Superior temporal gyrus (tissue), 1 donor: ENCODE measurements at regions not wholly inside any gene's neighbourhood (a gene's known extent, or its start where the extent isn't known, plus 50 kb on each side); places are given as distances from the start of the nearest gene placed in this dataset.
"Not testable (repeated sequence)": the region's sequence is repeated elsewhere in the genome, so short reads cannot be mapped to it uniquely, and the experiment has no call there.

Experiments used
- DNase-seq: peaks from one replicate; pipeline ENCODE4 v3.0.0-alpha.2; 2016; ENCODE audit errors: extremely low spot score

DNA sequence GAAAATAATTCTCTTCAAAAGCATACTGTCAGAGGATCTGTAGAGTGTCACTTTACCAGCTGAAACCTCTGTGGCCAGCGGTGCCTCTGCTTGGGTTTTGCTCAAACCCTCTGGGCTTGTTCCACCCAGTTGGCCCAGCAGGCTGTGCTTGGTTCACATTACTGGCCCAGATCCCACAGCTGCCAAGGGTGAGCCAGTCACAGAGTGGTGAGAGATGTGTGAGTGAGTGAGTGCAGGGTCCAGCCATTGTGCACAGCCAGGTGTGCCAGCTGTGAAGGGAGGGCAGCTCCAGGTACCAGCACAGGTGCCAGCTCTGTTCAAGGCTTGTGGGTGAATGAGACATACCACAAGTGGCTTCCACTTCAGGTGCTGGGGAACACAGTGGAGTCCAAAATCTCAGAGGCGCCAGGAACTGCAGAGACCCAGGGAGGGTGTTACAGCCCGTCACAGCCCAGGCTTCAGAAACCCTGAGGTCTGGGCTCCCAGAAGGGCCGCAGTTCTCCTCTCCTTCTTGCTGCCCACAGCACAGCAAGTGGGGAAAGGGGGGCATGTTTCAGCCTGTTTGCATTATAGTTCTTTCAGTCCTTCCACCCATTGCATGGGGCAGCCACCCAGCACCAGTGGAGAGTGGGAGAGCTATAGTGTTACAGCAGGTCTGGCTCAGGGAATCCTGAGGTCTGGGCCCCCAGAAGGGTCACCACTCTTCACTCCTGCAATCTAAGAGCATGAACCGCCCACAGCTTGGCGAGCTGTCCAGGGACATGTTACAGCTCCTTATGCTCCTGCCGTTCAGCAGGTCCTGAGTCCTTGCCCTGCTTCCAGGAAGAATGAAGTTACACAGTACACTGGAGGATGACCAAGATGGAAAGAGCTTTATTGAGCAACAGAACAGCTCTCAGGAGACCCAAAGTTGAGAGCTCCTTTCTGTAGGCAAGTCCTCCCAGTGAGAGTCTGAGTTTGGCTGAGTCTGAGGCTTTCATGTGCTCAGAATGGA lies 931.7 kb upstream of the SORCS1 start:
- no peak for DNase-seq

DNA sequence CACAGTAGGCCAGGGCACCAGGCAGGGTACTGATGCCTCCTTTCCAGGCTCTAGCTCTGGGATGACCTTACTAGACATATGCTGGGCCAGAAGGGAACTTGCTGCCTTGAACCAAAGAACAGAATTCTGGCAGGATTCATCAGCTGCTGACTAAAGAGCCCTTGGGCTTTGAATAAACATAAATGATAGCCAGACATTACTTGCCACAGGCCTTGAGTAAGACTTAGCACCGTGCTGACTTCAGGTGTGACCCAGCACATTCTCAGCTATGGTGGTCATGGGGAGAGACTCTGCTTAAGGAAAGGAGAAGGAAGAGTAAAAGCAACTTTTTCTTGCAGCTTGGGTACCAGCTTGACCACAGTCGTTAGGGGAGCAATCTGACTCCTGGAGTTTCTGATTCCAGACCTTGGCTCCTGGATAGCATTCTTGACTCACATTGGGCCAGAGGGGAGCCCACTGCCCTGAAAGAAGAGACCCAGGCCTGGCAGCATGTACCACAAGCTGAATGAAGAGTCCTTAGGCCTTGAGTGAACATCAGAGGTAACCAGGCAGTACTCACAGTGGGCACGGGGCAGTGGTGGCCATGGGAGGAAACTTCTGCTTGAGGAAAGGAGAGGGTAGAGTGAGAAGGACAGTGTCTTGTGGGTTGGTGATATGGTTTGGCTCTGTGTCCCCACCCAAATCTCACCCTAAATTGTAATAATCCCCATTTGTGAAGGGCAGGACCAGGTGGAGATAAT lies 926.1 kb upstream of the SORCS1 start:
- no peak for DNase-seq

DNA sequence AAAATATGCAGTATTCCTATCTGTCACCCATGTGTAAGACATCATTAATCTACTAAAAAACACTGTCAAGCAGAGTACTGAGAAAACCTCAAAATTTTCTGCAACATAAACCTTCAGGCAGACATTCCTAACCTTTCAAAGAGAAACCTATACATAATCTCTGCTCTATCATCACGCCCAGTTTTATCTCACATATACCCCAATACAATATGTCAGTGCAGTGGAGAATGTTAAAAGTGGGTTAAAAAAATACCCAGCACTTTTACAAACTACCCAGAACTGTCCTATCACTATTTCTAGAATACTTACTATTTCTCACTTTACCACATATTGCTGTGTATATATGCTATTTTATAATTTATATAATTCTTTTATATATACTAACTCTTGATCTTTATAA lies 922.0 kb upstream of the SORCS1 start:
- DNase-seq: no peak

DNA sequence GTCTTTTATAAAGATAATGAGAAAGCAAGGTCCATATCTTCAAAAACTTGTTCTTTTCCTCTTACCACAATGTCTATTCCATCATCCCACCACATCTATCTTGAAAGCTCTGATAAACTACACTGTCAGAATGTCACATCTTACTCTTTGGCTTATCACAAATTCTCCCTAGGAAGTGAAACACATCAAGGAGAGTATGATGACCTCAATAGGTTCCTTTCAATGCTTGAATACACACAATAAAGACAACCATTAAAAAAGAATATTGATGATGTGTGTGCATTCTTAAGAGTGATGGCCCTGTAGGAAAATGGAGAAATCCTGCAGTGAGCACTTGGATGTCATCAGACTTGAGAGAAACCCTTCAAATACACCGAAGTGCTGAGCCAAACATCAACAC lies 918.1 kb upstream of the SORCS1 start:
- no peak for DNase-seq

DNA sequence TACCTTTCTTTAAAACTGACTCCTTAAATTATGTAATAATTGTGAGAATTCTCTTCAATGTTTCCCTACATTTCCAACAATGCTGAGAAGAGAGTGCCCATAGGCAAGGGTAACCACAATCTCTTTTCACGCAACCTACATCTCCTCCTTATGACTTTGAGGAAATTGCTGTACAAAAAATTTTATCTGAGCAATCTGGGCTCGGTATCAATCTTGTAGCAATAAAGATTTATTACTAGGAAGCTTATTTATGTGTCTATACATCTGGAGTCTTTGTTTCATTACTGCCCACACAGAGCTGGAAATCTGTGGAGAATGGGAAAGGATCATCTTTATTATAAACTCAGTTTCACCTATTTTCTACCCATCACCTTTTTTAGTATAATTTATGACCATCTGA lies 913.8 kb upstream of the SORCS1 start:
- no peak for DNase-seq

DNA sequence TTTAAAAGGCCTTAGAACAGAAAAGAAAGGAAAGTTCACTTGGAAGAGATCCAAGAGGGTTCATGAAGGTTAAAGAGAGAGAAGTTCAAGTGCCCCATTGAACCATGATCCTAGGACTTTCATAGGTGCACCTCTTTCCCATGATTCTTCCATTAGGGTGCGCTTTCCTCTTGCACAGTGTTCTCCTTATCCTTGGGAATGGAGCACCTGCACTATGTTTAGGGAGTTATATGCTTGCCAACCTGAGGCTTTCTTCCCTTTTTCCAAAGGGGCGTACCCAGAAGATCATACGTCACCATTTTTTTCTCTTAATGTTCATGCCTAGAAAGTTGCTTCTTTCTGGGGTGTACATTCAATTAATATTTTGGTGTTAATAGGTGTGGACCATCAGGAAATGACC lies 908.0 kb upstream of the SORCS1 start:
- no peak for DNase-seq

DNA sequence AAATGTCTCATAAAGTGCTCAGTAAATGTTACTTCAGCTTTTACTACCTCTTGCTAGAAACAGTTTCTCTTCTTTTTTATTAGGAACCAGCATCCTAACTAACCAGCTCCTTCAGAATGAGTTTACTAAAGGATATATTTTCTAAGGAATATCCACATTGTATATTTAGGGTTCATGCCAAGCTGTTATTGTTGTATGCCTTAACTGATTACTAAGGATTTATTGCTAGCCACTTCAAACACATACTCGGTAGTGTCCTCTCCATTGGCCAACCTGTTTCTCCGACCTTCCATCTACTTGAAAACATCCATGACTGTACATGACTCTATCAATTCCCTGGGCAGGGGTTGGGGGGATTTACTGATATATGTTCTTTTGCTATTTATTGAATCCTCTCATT lies 906.3 kb upstream of the SORCS1 start:
- DNase-seq: no peak

DNA sequence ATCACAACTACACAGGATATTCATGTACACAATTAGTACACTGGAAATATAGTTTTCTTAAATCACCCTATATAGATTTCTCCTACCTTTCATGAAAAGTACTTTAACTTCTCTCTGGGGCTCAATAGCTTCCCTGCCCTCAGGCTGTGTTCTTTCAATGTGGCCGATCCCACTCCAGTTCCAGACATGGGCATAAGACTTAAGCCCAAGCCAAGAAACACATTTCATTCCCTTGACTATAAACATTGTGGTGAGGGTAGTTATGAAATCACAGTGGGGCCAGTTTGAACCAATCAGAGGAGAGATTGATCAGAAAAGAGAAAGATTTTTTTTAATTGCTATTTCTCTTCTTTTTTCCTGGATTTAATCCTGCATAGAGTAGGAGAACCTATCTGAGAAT lies 904.6 kb upstream of the SORCS1 start:
- no peak for DNase-seq

DNA sequence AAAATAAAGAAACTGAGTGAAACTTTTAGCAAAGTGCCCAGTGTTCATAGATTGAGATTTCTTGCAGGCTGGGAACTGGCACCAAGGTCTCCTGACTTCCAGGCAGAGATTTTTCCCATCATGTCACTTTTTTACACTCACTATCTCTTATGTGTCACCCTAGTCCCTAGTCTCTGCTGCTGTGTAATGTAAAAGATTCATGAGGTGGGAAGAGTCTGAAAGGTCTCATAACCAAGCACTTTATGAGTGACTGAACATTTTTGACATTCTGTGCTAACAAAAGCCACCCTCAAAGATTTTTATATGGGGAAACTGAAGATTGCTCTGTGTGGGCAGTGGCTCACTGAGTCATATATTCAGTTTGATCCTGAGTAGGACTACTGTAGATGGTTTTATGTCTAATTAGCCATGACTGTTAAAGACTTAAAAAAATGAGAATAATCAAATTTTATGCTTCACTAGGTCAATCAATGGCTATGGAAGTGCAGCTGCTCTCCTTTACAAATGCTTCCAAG lies 900.3 kb upstream of the SORCS1 start:
- no peak for DNase-seq

DNA sequence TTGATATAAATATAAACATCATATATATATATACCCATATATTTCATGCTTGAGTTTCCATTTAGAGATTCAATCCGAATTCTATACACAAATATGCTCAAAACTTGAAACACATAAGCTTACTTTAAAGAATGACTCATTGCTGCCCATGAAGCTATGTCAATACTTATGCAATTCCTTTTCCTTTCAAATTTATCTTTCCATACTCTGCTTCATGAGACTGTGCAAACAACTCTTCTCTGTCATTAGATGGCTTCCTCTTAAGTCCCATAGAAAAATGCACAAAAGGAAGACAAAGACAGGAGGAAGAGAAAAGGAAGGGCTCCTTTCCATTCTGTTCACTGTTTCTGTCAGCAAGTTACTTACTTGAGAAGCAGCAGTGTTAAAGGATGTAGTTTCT lies 895.7 kb upstream of the SORCS1 start:
- DNase-seq: no peak

DNA sequence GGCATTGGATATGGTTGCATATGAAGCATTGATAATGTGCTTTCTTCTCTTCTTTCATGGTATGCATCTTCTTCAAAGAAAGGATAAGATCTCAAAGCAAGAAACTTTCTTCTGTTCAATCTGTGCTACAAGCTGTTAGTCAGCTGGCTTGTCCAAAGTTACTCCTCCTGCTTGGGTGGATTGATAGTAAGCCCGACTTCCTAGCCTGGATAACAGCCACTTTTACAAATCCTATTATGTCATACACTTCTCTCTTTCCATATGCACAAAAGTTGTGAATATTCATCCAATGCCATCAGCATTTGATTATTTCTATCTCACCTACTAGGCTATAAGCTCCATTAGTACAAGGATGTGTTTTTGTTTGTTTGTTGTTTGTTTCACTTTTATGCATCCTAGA lies 891.0 kb upstream of the SORCS1 start:
- no peak for DNase-seq

DNA sequence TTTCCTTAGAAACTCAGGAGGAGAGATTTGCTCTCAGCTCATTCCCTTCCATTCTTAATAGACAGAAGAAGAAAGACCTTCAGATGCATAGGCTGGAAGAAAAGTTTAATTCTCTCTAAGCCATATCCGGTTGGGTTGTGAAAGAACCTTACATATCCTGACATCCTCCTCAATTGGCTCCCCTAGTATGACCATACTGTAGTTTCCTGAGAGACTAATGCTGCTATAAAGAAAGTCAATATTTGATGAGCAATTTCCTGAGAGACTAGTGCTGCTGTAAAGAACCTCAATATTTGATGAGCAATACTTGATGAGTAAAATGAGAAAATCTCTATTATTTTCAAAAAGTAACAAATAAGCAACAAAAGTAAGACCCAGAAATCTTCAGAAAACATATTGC lies 888.5 kb upstream of the SORCS1 start:
- DNase-seq: no peak

DNA sequence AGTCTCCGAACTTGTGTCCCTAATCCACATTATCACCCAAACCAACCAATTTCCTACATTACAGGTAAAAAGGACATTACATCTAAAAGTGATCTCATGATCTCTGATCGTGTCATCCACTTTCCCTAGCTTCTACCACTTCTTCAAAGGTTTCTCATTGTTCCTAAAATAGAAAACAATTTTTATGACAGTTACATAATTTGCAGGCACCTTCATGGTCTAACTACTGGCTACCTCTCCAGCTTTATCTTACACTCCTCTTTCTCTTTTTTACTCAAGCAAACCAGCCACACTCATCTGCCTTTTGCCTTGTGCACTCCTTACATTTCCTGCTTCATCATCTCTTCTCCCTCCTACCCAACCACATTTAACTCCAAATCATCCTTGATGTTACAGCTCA lies 886.7 kb upstream of the SORCS1 start:
- DNase-seq: no peak

DNA sequence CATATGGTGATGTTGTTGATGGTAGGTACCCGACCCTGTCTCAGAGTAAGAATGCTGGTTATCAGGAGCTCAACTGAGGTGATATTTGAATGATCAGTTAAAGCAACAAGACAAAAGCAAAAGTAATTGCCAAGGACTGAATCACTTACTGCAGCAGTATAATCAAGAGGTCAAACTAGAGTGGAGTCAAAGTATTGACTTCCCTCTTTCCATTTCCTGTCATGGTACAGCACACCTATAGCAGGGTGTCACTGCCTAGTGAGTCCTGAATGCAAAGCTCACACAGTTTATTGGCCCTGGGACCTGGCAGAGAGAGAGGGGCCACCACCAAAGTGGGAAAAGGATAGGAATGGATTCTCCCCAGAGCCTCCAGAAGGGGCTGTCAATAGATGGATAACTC lies 886.1 kb upstream of the SORCS1 start:
- no peak for DNase-seq

DNA sequence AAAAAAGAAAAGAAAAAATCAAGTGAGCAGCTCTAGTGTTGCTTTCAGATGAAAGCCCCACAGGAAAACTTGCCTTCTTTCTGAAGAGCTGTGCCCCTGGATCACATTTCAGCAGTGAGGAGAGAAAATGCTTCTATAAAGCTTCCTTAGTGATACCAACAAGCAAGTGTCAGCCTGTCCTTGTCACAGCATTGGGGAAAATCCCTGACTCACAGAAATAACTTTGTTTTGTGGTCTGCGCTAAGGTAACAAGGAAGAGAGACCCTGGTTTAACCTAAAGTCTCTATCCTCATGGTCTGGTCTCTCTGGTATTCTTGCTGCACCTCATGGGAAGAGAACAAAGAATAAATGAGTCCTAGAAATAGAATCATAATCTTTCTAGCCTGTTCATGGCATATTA lies 885.2 kb upstream of the SORCS1 start:
- no peak for DNase-seq

DNA sequence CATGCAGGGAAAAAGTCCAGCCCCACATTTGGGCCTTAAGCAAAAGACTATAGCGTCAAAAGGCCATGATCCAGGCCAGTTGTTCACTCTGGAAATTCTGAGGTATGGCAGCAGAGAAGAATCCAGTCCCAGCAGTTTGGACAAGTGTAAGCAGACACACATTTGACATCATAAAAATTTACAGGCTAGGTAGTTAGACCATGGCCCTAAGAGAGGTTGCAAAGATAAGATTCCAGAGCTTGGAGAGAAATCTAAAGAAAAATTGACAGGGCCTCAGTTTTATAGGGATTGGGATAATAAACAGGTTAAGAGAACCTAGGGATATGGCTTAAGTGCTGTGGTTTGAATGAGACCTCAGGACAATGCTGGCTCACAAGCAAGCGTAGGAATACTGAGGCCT lies 884.4 kb upstream of the SORCS1 start:
- no peak for DNase-seq

DNA sequence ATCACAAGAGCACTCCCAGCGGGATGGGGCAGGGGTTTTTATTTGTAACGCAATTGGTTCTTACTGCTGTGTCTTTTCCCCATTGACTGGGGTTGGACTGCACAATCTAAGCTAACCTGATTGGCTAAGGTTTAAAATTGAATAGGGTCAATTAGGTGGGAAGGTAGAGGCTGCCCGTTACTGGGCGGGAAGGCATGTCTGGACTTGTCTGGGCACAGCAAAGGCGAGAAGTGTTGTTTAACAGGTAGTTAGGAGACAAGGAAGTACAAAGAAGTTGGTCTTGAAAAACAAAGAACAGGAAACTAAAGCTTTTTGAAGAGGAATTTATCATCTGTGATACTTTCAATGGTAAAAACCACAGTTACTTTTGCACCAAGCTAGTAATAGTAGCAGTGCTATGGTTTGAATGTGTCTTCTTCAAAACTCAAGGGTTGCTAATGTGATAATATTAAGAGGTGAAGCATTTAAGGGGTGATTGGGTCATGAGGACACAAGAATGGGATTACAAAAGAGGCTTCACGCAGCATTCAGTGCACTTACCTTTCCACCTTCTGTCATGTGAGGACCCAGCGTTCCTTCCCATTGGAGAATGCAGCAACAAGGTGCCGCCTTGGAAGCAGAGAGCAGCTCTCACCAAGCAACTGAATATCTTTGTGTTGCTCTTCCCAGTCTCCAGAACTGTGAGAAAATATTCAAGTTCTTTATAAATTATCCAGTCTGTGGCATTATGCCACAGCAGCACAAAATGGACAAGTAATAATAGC lies 875.5 kb upstream of the SORCS1 start:
- no peak for DNase-seq

DNA sequence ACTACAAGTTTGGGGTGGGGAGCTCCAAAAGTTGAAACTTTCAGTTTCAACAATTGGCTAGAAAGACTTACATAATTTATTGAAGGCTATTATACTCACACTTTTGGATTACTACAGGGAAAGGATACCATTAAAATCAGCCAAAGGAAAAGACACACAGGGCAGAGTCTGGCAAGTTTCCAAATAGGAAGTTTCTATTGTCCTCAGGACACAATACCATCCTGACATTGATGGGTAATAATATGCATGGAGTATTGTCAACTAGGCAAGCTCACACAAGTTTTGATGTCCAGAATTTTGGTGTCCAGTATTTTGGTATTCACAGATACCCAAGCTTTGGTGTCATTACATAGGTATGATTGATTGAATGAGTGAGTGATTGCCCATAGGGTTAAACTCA lies 872.6 kb upstream of the SORCS1 start:
- no peak for DNase-seq

DNA sequence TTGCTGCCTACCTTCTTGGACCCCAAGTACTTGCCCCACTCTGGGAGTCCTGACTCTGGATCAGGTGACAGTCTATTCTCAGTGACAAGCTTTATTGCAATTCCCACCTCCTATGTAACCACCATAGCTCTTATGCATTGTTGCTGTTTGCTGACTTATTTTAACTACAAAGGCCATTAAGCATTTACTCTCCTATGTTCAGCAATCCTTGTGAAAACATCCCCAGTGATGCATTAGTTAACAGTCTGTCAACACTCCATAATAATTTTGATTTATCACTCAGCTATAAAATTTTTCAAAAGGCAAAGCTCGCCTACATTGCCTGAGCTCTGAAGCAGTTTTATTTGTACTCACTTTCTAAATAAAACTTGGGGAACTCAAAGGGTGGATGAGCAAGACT lies 871.8 kb upstream of the SORCS1 start:
- DNase-seq: no peak

DNA sequence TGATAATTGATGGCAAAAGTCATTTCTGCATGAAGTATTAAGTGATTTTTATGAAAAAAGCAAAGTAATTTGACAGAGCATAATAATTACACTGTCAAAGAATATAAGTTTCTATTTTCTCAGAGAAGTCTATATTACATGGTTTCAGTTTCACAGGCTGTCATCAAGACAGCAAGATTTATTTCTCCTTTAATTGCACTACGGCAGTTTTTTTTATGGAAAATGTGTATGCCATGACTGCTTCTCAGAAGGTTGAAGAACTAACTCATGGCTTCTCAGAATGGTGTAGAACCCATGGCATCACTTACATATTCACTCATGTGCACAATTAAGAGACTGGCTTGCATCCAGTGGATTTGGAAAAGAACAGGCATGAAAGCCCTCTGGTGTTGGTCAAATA lies 870.3 kb upstream of the SORCS1 start:
- no peak for DNase-seq

DNA sequence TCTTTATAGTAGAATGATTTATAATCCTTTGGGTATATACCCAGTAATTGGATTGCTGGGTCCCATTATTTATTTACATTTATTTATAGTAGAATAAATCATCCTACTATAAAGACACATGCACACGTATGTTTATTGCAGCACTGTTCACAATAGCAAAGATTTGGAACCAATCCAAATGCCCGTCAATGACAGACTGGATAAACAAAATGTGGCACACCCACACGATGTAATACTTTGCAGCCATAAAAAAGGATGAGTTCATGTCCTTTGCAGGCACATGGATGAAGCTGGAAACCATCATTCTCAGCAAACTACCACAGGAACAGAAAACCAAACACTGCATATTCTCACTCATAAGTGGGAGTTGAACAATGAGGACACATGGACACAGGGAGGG lies 869.0 kb upstream of the SORCS1 start:
- not testable (repeated sequence) for DNase-seq

DNA sequence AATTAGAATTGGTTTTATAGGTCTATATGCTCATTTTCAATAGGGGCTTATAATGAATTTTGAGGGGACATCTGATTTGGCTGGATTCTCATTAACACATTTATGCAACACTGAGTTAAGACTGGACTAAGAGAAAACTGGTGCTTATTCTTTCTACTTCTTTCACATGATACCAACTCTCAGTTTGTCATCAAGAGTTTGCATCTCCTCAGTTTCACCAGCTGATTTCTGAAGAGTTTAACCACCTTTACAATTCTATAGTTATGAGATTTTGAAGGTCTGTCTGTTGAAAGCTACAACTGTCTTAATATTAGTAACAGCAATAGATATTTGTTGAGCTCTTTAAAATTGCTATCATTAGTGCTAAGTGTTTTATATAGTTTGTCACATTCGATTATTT lies 867.0 kb upstream of the SORCS1 start:
- DNase-seq: no peak
